NK-92 (cell line): ENCODE measurements at regions not wholly inside any gene's neighbourhood (a gene's known extent, or its start where the extent isn't known, plus 50 kb on each side); places are given as distances from the start of the nearest gene placed in this dataset.

Experiments
- DNase-seq: peaks from one replicate; lab custom pipeline; 2025; ENCODE audit not compliant: unreplicated experiment; lab: John Stamatoyannopoulos, UW

- no peak for DNase-seq
These were observed 428.0 kb downstream of the DHX35 start for GRCh38 chr20:39390186-39390585.

GRCh38 chr20:39381595-39381994, 419.5 kb downstream of the DHX35 start:
- no peak for DNase-seq

GRCh38 chr20:39378776-39379175, 416.6 kb downstream of the DHX35 start:
- DNase-seq: no peak

- DNase-seq: no peak
These were observed 414.6 kb downstream of the DHX35 start for GRCh38 chr20:39376788-39377187.

- no peak for DNase-seq
These were observed 402.2 kb downstream of the DHX35 start for GRCh38 chr20:39364320-39364719.

GRCh38 chr20:39359981-39360620, 398.0 kb downstream of the DHX35 start:
- DNase-seq: no peak

- no peak for DNase-seq
These were observed 395.9 kb downstream of the DHX35 start for GRCh38 chr20:39358052-39358451.

- DNase-seq: no peak
These were observed 394.8 kb downstream of the DHX35 start for GRCh38 chr20:39356908-39357307.

- DNase-seq: no peak
These were observed 387.1 kb downstream of the DHX35 start for GRCh38 chr20:39349240-39349639.

- no peak for DNase-seq
These were observed 385.5 kb downstream of the DHX35 start for GRCh38 chr20:39347626-39348025.

GRCh38 chr20:39342463-39342862, 380.3 kb downstream of the DHX35 start:
- no peak for DNase-seq

- DNase-seq: no peak
These were observed 376.6 kb downstream of the DHX35 start for GRCh38 chr20:39338469-39339376.

GRCh38 chr20:39333211-39333610, 371.1 kb downstream of the DHX35 start:
- no peak for DNase-seq

GRCh38 chr20:39328347-39328746, 366.2 kb downstream of the DHX35 start:
- DNase-seq: no peak

- no peak for DNase-seq
These were observed 363.9 kb downstream of the DHX35 start for GRCh38 chr20:39326050-39326449.

- no peak for DNase-seq
These were observed 356.8 kb downstream of the DHX35 start for GRCh38 chr20:39318911-39319310.

GRCh38 chr20:39312676-39313075, 350.5 kb downstream of the DHX35 start:
- no peak for DNase-seq

- no peak for DNase-seq
These were observed 349.8 kb downstream of the DHX35 start for GRCh38 chr20:39311851-39312506.

GRCh38 chr20:39310363-39310995, 348.3 kb downstream of the DHX35 start:
- DNase-seq: no peak

GRCh38 chr20:39309458-39309857, 347.3 kb downstream of the DHX35 start:
- no peak for DNase-seq

GRCh38 chr20:39302312-39302711, 340.2 kb downstream of the DHX35 start:
- DNase-seq: no peak
